22Rv1 (cell line): ENCODE measurements at regions not wholly inside any gene's neighbourhood (a gene's known extent, or its start where the extent isn't known, plus 50 kb on each side); places are given as distances from the start of the nearest gene placed in this dataset.
"Not testable (repeated sequence)": the region's sequence is repeated elsewhere in the genome, so short reads cannot be mapped to it uniquely, and the experiment has no call there.

Experiments used
- H3K27ac ChIP-seq: fragments of 450-650 bp; 2 replicates; pipeline ENCODE4 v1.5.1; 2017
- CTCF ChIP-seq: fragments of 450-650 bp; IDR thresholded peaks from 2 replicates; pipeline ENCODE4 v1.5.1; 2017; ENCODE audit warnings: mild to moderate bottlenecking
- ZFX ChIP-seq: fragments of 450-650 bp; IDR thresholded peaks from 2 replicates; pipeline ENCODE4 v1.6.1; 2017; ENCODE audit warnings: antibody characterized with exemption, borderline replicate concordance

GRCh38 chr2:221897718-221898117 is 325.6 kb upstream of the EPHA4 start:
- no peak for TF ChIP-seq ZFX
- no peak for TF ChIP-seq CTCF
- no peak overlapping the region for H3K27ac ChIP-seq

- no peak overlapping the region for H3K27ac ChIP-seq
- TF ChIP-seq ZFX, result no peak
- no peak for TF ChIP-seq CTCF
Observed at GRCh38 chr2:221896505-221897151, 324.5 kb upstream of the EPHA4 start.

GRCh38 chr2:221895366-221896121 is 323.4 kb upstream of the EPHA4 start:
- H3K27ac ChIP-seq, result no peak overlapping the region
- TF ChIP-seq CTCF (no peak), ZFX (no peak)

- no peak for TF ChIP-seq ZFX
- no peak for TF ChIP-seq CTCF
- no peak overlapping the region for H3K27ac ChIP-seq
Observed at GRCh38 chr2:221893501-221893900, 321.4 kb upstream of the EPHA4 start.

GRCh38 chr2:221892006-221892405 is 319.9 kb upstream of the EPHA4 start:
- H3K27ac ChIP-seq, result not testable (repeated sequence)

GRCh38 chr2:221883976-221884375 is 311.9 kb upstream of the EPHA4 start:
- H3K27ac ChIP-seq, result no peak overlapping the region
- no peak for TF ChIP-seq ZFX
- TF ChIP-seq CTCF, result no peak

GRCh38 chr2:221876016-221876415 is 303.9 kb upstream of the EPHA4 start:
- TF ChIP-seq CTCF, result no peak
- no peak for TF ChIP-seq ZFX
- H3K27ac ChIP-seq, result no peak overlapping the region

- no peak overlapping the region for H3K27ac ChIP-seq
- TF ChIP-seq CTCF, result no peak
- TF ChIP-seq ZFX, result no peak
Observed at GRCh38 chr2:221874444-221874843, 302.3 kb upstream of the EPHA4 start.
